DOHH2 (cell line): ENCODE measurements at regions not wholly inside any gene's neighbourhood (a gene's known extent, or its start where the extent isn't known, plus 50 kb on each side); places are given as distances from the start of the nearest gene placed in this dataset.
"Not testable (repeated sequence)": the region's sequence is repeated elsewhere in the genome, so short reads cannot be mapped to it uniquely, and the experiment has no call there.

Source experiments
- H3F3A ChIP-seq: fragments of 200-600 bp; sonication (generic), shearing (Covaris generic); 2 replicates; pipeline ENCODE4 v1.6.0; 2016; ENCODE audit warnings: antibody characterized with exemption, mild to moderate bottlenecking; ENCODE audit not compliant: control insufficient read depth, insufficient read depth
- H3K27ac ChIP-seq: fragments of 200-600 bp; sonication (generic); 2 replicates; pipeline ENCODE4 v1.5.1; 2014; ENCODE audit warnings: low read depth, mild to moderate bottlenecking, low read length, moderate library complexity
- H3K27me3 ChIP-seq: fragments of 200-600 bp; sonication (generic); 2 replicates; pipeline ENCODE4 v1.6.1; 2014; ENCODE audit warnings: mild to moderate bottlenecking, low read length, mixed read lengths; ENCODE audit not compliant: control insufficient read depth
- H3K36me3 ChIP-seq: fragments of 200-600 bp; sonication (generic); 2 replicates; pipeline ENCODE4 v1.6.1; 2014; ENCODE audit warnings: mild to moderate bottlenecking, low read length, moderate library complexity, mixed read lengths; ENCODE audit not compliant: control insufficient read depth
- H3K4me1 ChIP-seq: fragments of 200-600 bp; sonication (generic); 2 replicates; pipeline ENCODE4 v1.6.1; 2014; ENCODE audit warnings: mild to moderate bottlenecking, low read length, mixed read lengths; ENCODE audit not compliant: control insufficient read depth
- H3K4me2 ChIP-seq: fragments of 200-600 bp; sonication (generic); 2 replicates; pipeline ENCODE4 v1.6.0; 2014; ENCODE audit warnings: mild to moderate bottlenecking, low read length, moderate library complexity
- H3K4me3 ChIP-seq: fragments of 200-600 bp; sonication (generic); 2 replicates; pipeline ENCODE4 v1.5.1; 2014; ENCODE audit warnings: mild to moderate bottlenecking, low read length, mixed read lengths
- H3K79me2 ChIP-seq: fragments of 200-600 bp; sonication (generic); 2 replicates; pipeline ENCODE4 v1.6.1; 2014; ENCODE audit warnings: mild to moderate bottlenecking, low read length, mixed read lengths; ENCODE audit not compliant: control insufficient read depth
- H3K9me2 ChIP-seq: fragments of 200-600 bp; sonication (generic); replicated peaks from 2 replicates; pipeline ENCODE4 v1.6.1; 2014; ENCODE audit warnings: mild to moderate bottlenecking, low read length, mixed read lengths; ENCODE audit not compliant: control insufficient read depth
- H3K9me3 ChIP-seq: fragments of 200-600 bp; sonication (generic); 2 replicates; pipeline ENCODE4 v1.6.1; 2014; ENCODE audit warnings: antibody characterized with exemption, low read length, mixed read lengths; ENCODE audit not compliant: control insufficient read depth, insufficient read depth
- H4K20me1 ChIP-seq: fragments of 200-600 bp; sonication (generic); 2 replicates; pipeline ENCODE4 v1.6.0; 2014; ENCODE audit warnings: low read depth, mild to moderate bottlenecking, antibody characterized with exemption, low read length, moderate library complexity; ENCODE audit not compliant: control insufficient read depth, insufficient read depth
- CTCF ChIP-seq: fragments of 200-600 bp; sonication (generic); IDR thresholded peaks from one replicate; pipeline ENCODE4 v1.5.1; 2014; ENCODE audit warnings: antibody characterized with exemption, mild to moderate bottlenecking, low read depth, low read length; ENCODE audit not compliant: poor library complexity, severe bottlenecking
- EZH2phosphoT487 ChIP-seq: fragments of 200-600 bp; sonication (generic); IDR thresholded peaks from 2 replicates; pipeline ENCODE4 v1.6.1; 2017; ENCODE audit warnings: borderline replicate concordance, mild to moderate bottlenecking, antibody characterized with exemption, low read length, moderate library complexity, mixed read lengths

GRCh38 chr7:113030489-113030888 is 56.1 kb downstream of the GPR85 start:
- Histone ChIP-seq H3F3A (no peaks in the 10 kb centered on the region), H3K9me3 (no peaks in the 10 kb centered on the region), H3K27ac (no peak overlapping the region), H3K4me1 (peaks cover 10% of the 10 kb centered on the region), H3K27me3 (no peaks in the 10 kb centered on the region), H3K9me2 (no peaks in the 10 kb centered on the region), H3K36me3 (no peaks in the 10 kb centered on the region), H3K4me3 (no peak overlapping the region), H4K20me1 (no peaks in the 10 kb centered on the region), H3K79me2 (no peaks in the 10 kb centered on the region), H3K4me2 (no peak overlapping the region)
- TF ChIP-seq EZH2phosphoT487 = no peak
- no peak for TF ChIP-seq CTCF

DNA sequence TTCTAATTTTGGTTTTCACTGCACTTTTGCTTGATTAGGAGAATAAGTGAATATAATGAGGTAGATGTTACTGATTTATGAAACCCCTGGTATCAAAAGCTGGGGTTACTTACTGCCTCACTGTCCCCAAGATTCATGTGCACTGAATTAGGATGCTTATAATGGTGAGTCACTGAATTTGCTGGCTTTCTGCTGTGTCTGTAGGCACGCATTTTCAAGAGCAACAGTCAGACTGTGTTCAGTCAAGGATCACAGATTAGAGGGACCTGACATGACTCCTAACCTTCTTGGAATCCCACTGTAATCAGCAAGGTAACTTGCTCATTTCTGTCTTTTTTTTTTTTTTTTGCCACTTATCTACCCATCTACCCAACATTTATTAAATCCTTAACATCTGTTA is 59.7 kb downstream of the GPR85 start:
- H3K4me1 ChIP-seq = no peaks in the 10 kb centered on the region
- H3K27me3 ChIP-seq = no peaks in the 10 kb centered on the region

GRCh38 chr7:113017144-113017857 is 69.3 kb downstream of the GPR85 start:
- not testable (repeated sequence) for H3K4me3 ChIP-seq, H3K79me2 ChIP-seq, H3F3A ChIP-seq, H4K20me1 ChIP-seq, H3K4me2 ChIP-seq, H3K4me1 ChIP-seq, H3K9me3 ChIP-seq, H3K9me2 ChIP-seq, H3K36me3 ChIP-seq, H3K27ac ChIP-seq, H3K27me3 ChIP-seq

More for the DNA sequence above, 59.7 kb downstream of the GPR85 start:
- H3K27ac ChIP-seq = no peak overlapping the region
- TF ChIP-seq EZH2phosphoT487 (no peak), CTCF (no peak)
- no peak overlapping the region for H3K4me3 ChIP-seq
- no peaks in the 10 kb centered on the region for H4K20me1 ChIP-seq
- no peaks in the 10 kb centered on the region for H3F3A ChIP-seq
- peaks cover 5% of the 10 kb centered on the region; the same call in 1 of the 2 replicates for H3K9me3 ChIP-seq
- H3K36me3 ChIP-seq = no peaks in the 10 kb centered on the region
- H3K9me2 ChIP-seq = no peaks in the 10 kb centered on the region
- no peaks in the 10 kb centered on the region for H3K79me2 ChIP-seq
- no peak overlapping the region for H3K4me2 ChIP-seq

DNA sequence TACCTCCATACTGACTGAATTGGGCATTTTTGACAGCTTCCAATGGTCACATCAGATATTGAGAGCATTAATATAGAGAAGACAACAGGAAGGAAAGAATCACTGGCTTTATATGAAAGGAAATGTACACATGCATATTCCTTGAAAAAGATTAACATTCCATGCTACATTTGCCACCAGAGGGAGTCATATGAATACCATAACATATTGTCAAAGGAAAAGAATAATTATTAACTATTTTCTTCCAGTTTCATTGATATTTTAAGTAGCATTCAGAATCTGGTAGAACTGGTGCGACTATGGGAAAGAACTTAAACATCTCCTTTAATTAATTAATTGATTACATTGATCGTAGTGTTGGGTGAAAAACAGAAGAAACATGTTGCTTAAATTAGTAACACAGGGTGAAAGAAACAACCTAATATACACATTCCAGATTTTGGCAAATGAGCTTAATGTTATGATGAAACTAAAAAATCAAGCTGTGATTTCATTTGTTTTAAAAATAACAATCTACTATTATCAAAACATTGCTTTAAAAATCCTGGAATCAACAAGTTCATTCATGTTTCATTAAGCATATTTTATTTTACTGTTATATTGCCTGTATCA is 71.5 kb downstream of the GPR85 start:
- Histone ChIP-seq H3K4me1 (no peaks in the 10 kb centered on the region), H3K79me2 (no peaks in the 10 kb centered on the region)
- TF ChIP-seq EZH2phosphoT487 (no peak), CTCF (peak; percentile 37)

More for the DNA sequence above, 71.5 kb downstream of the GPR85 start:
- Histone ChIP-seq H3K9me3 (peaks cover 2% of the 10 kb centered on the region; the same call in 1 of the 2 replicates), H3K9me2 (no peaks in the 10 kb centered on the region), H4K20me1 (no peaks in the 10 kb centered on the region), H3K4me3 (no peak overlapping the region), H3F3A (0 out of 2 replicates have a peak, but pooled peaks cover 3% of the 10 kb centered on the region), H3K27me3 (no peaks in the 10 kb centered on the region), H3K27ac (no peak overlapping the region), H3K36me3 (no peaks in the 10 kb centered on the region), H3K4me2 (no peak overlapping the region)
